Activated B cell treated with CpG ODN at 0.5 μM for 24 hours (primary cell): ENCODE measurements at regions not wholly inside any gene's neighbourhood (a gene's known extent, or its start where the extent isn't known, plus 50 kb on each side); places are given as distances from the start of the nearest gene placed in this dataset.

ENCODE experiments used
- ATAC-seq: fragments of 200-7000 bp; cut with Tn5 transposase; one replicate; pipeline ENCODE4 v1.10.0; 2021; ENCODE audit warnings: low read depth, mild to moderate bottlenecking, moderate library complexity
- CTCF ChIA-PET: fragments of 350-600 bp; sonication (Branson Sonifier 250); formaldehyde crosslinking; loops from one replicate; lab custom pipeline; 2021; ENCODE audit warnings: antibody characterized with exemption; lab: Charles Lee
- POLR2A ChIA-PET: fragments of 350-600 bp; sonication (Branson Sonifier 250); formaldehyde crosslinking; loops from one replicate; lab custom pipeline; 2021; ENCODE audit warnings: antibody characterized with exemption; lab: Charles Lee
- DNase-seq: peaks from one replicate; pipeline ENCODE4 v3.0.0; 2022
- H3K27ac Mint-ChIP-seq: one replicate; pipeline ENCODE4 v1.8.0; 2020; ENCODE audit warnings: mixed read lengths
- H3K27me3 Mint-ChIP-seq: one replicate; pipeline ENCODE4 v1.8.0; 2021; ENCODE audit warnings: mixed read lengths
- H3K36me3 Mint-ChIP-seq: one replicate; pipeline ENCODE4 v1.8.0; 2021; ENCODE audit warnings: low read depth, mixed read lengths
- H3K4me1 Mint-ChIP-seq: one replicate; pipeline ENCODE4 v1.8.0; 2021; ENCODE audit warnings: mixed read lengths
- H3K4me3 Mint-ChIP-seq: one replicate; pipeline ENCODE4 v1.8.0; 2020; ENCODE audit warnings: mild to moderate bottlenecking, mixed read lengths
- H3K9me3 Mint-ChIP-seq: one replicate; pipeline ENCODE4 v1.8.0; 2020; ENCODE audit warnings: mixed read lengths
- CTCF ChIP-seq: fragments of 200-600 bp; IDR thresholded peaks from one replicate; pipeline ENCODE4 v1.8.0; 2022; ENCODE audit warnings: antibody characterized with exemption, mild to moderate bottlenecking
- intact Hi-C: fragments of 100-400 bp; cut with micrococcal nuclease; formaldehyde crosslinking; loops from one replicate; pipeline ENCODE4 v1.15.1; 2024

- POLR2A ChIA-PET, result no interaction called here
- Mint-ChIP-seq H3K27me3 (no peaks in the 10 kb centered on the region), H3K9me3 (no peaks in the 10 kb centered on the region), H3K36me3 (no peaks in the 10 kb centered on the region), H3K4me3 (no peak overlapping the region), H3K4me1 (no peaks in the 10 kb centered on the region), H3K27ac (no peak overlapping the region)
- intact Hi-C loops, result no loop called here
- TF ChIP-seq CTCF, result no peak
- DNase-seq (no peak), ATAC-seq (no peak)
- CTCF ChIA-PET, result no interaction called here
Measured at GRCh38 chr7:49287653-49288052, 363.3 kb downstream of the CDC14C start.

- Mint-ChIP-seq H3K9me3 (no peaks in the 10 kb centered on the region), H3K36me3 (no peaks in the 10 kb centered on the region), H3K27me3 (no peaks in the 10 kb centered on the region), H3K4me1 (no peaks in the 10 kb centered on the region), H3K27ac (no peak overlapping the region), H3K4me3 (no peak overlapping the region)
- ChIA-PET CTCF (no interaction called here), POLR2A (no interaction called here)
- no peak for TF ChIP-seq CTCF
- ATAC-seq, result no peak
- DNase-seq, result no peak
- intact Hi-C loops, result no loop called here
Measured at GRCh38 chr7:49294611-49295010, 370.3 kb downstream of the CDC14C start.

- Mint-ChIP-seq H3K27me3 (no peaks in the 10 kb centered on the region), H3K4me1 (no peaks in the 10 kb centered on the region), H3K36me3 (no peaks in the 10 kb centered on the region), H3K4me3 (no peak overlapping the region), H3K27ac (no peak overlapping the region), H3K9me3 (no peaks in the 10 kb centered on the region)
- TF ChIP-seq CTCF, result no peak
- intact Hi-C loops, result no loop called here
- no peak for ATAC-seq
- CTCF ChIA-PET, result no interaction called here
- POLR2A ChIA-PET, result no interaction called here
- DNase-seq, result no peak
Measured at GRCh38 chr7:49295146-49295545, 370.8 kb downstream of the CDC14C start.

GRCh38 chr7:49297958-49298357, 373.6 kb downstream of the CDC14C start:
- intact Hi-C loops, result no loop called here
- POLR2A ChIA-PET, result no interaction called here
- Mint-ChIP-seq H3K27me3 (no peaks in the 10 kb centered on the region), H3K27ac (no peak overlapping the region), H3K36me3 (no peaks in the 10 kb centered on the region), H3K4me1 (no peaks in the 10 kb centered on the region), H3K9me3 (no peaks in the 10 kb centered on the region), H3K4me3 (no peak overlapping the region)
- no peak for TF ChIP-seq CTCF
- ATAC-seq, result no peak
- no peak for DNase-seq
- CTCF ChIA-PET, result no interaction called here

GRCh38 chr7:49308787-49309186, 384.4 kb downstream of the CDC14C start:
- Mint-ChIP-seq H3K27me3 (no peaks in the 10 kb centered on the region), H3K4me3 (no peak overlapping the region), H3K9me3 (peaks cover 2% of the 10 kb centered on the region), H3K36me3 (no peaks in the 10 kb centered on the region), H3K4me1 (no peaks in the 10 kb centered on the region), H3K27ac (no peak overlapping the region)
- no peak for ATAC-seq
- ChIA-PET POLR2A (no interaction called here), CTCF (no interaction called here)
- intact Hi-C loops, result no loop called here
- no peak for DNase-seq
- TF ChIP-seq CTCF, result no peak
